GM12878 (cell line): ENCODE measurements at regions not wholly inside any gene's neighbourhood (a gene's known extent, or its start where the extent isn't known, plus 50 kb on each side); places are given as distances from the start of the nearest gene placed in this dataset.

Experiments
- BHLHE40 ChIP-seq, 2 experiments: fragments of 450-650 bp in 1 of 2; IDR thresholded peaks; 2 replicates each; pipeline ENCODE4 v1.6.1; 2011 to 2017; ENCODE audit warnings: low read depth in 2 of 2, borderline replicate concordance in 1 of 2, improper control_type of control experiment in 1 of 2, low read length in 1 of 2, mild to moderate bottlenecking in 1 of 2
- EGR1 ChIP-seq, 2 experiments: IDR thresholded peaks; 1 replicate in 1 of 2; 2 replicates in 1 of 2; pipeline ENCODE4 v1.6.1; 2011 to 2012; ENCODE audit warnings: low read depth in 2 of 2, low read length in 2 of 2, borderline replicate concordance in 1 of 2, mild to moderate bottlenecking in 1 of 2, moderate library complexity in 1 of 2
- IKZF1 ChIP-seq: fragments of 450-650 bp; conservative IDR thresholded peaks from 2 replicates; pipeline ENCODE4 v1.6.1; 2017; ENCODE audit warnings: antibody characterized with exemption, mild to moderate bottlenecking
- IRF4 ChIP-seq: IDR thresholded peaks from 2 replicates; pipeline ENCODE4 v1.6.1; 2011; ENCODE audit warnings: low read depth, low read length
- MEF2B ChIP-seq: fragments of 450-650 bp; IDR thresholded peaks from 2 replicates; pipeline ENCODE4 v1.6.1; 2018; ENCODE audit warnings: mild to moderate bottlenecking, moderate library complexity; ENCODE audit not compliant: partially characterized antibody, poor library complexity, severe bottlenecking
- NFIC ChIP-seq: IDR thresholded peaks from 2 replicates; pipeline ENCODE4 v1.6.1; 2012; ENCODE audit warnings: low read depth, mild to moderate bottlenecking, inconsistent platforms, low read length, moderate library complexity
- NFYA ChIP-seq: IDR thresholded peaks from 2 replicates; pipeline ENCODE4 v1.6.1; 2011; ENCODE audit warnings: low read depth, mild to moderate bottlenecking, low read length, improper control_type of control experiment, borderline replicate concordance
- NR2C1 ChIP-seq: fragments of 450-650 bp; IDR thresholded peaks from 2 replicates; pipeline ENCODE4 v1.6.1; 2017; ENCODE audit warnings: antibody characterized with exemption, mild to moderate bottlenecking, moderate library complexity
- RCOR1 ChIP-seq: conservative IDR thresholded peaks from 2 replicates; pipeline ENCODE4 v1.6.1; 2012; ENCODE audit warnings: low read depth, low read length, improper control_type of control experiment
- RELA ChIP-seq: fragments of 450-650 bp; IDR thresholded peaks from 2 replicates; pipeline ENCODE4 v1.8.0; 2014; ENCODE audit warnings: borderline replicate concordance; ENCODE audit not compliant: partially characterized antibody
- TAF1 ChIP-seq: IDR thresholded peaks from 2 replicates; pipeline ENCODE4 v1.6.1; 2011; ENCODE audit warnings: mild to moderate bottlenecking, low read depth, low read length, borderline replicate concordance
- TCF7 ChIP-seq: IDR thresholded peaks from 2 replicates; pipeline ENCODE4 v1.6.1; 2014; ENCODE audit warnings: antibody characterized with exemption, borderline replicate concordance
- TF ChIP-seq, protein P1 (sequence below): fragments of 450-650 bp; IDR thresholded peaks from 2 replicates; pipeline ENCODE4 v1.6.1; 2016; ENCODE audit warnings: mild to moderate bottlenecking, moderate library complexity, borderline replicate concordance
- TF ChIP-seq, protein P2 (sequence below): fragments of 450-650 bp; IDR thresholded peaks from 2 replicates; pipeline ENCODE4 v1.6.1; 2017; ENCODE audit warnings: mild to moderate bottlenecking, moderate library complexity
- TF ChIP-seq, protein P3 (sequence below): IDR thresholded peaks from 2 replicates; pipeline ENCODE4 v1.6.1; 2012; ENCODE audit warnings: low read depth, low read length, improper control_type of control experiment
- TF ChIP-seq, protein P4 (sequence below): IDR thresholded peaks from 2 replicates; pipeline ENCODE4 v1.6.1; 2011; ENCODE audit warnings: borderline replicate concordance, low read depth, mild to moderate bottlenecking, moderate library complexity, mixed read lengths, low read length; ENCODE audit not compliant: insufficient read depth; ENCODE audit errors: extremely low read length
- TF ChIP-seq, protein P5 (sequence below): fragments of 450-650 bp; IDR thresholded peaks from 2 replicates; pipeline ENCODE4 v1.6.1; 2017; ENCODE audit warnings: low read depth, mild to moderate bottlenecking, moderate library complexity

DNA sequence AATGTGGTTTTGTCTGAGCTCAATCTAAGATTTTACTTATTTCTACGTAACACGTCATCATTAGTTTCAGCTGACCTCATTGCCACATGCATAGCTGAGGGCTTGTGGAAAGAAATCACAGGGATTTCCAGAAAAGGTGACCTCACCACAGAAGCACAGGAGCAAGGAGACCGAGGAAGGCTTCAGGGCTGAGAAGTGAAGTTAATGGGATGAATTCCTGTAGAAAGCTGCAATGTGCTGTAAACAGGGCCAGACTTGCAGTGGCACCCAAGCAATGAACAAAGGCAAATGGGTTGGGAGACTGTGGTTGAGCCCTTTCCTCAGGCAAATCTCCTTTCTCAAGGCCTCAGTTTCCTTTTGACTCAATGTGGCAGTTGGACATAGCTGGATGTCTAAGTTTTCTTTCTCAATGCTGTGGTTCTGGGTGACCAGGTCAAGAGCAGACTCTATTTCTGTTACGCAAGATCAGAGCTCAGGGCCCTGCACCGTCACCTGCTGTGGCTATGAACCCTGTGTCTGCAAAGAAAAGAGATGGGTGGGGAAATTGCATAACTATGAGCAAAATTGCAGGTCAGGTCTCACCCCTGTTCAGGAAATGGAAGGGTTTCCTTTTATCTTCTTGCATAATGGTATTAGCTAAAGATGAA, 252.2 kb upstream of the TBL1XR1 start (continued):
- TF ChIP-seq, protein P1, sequence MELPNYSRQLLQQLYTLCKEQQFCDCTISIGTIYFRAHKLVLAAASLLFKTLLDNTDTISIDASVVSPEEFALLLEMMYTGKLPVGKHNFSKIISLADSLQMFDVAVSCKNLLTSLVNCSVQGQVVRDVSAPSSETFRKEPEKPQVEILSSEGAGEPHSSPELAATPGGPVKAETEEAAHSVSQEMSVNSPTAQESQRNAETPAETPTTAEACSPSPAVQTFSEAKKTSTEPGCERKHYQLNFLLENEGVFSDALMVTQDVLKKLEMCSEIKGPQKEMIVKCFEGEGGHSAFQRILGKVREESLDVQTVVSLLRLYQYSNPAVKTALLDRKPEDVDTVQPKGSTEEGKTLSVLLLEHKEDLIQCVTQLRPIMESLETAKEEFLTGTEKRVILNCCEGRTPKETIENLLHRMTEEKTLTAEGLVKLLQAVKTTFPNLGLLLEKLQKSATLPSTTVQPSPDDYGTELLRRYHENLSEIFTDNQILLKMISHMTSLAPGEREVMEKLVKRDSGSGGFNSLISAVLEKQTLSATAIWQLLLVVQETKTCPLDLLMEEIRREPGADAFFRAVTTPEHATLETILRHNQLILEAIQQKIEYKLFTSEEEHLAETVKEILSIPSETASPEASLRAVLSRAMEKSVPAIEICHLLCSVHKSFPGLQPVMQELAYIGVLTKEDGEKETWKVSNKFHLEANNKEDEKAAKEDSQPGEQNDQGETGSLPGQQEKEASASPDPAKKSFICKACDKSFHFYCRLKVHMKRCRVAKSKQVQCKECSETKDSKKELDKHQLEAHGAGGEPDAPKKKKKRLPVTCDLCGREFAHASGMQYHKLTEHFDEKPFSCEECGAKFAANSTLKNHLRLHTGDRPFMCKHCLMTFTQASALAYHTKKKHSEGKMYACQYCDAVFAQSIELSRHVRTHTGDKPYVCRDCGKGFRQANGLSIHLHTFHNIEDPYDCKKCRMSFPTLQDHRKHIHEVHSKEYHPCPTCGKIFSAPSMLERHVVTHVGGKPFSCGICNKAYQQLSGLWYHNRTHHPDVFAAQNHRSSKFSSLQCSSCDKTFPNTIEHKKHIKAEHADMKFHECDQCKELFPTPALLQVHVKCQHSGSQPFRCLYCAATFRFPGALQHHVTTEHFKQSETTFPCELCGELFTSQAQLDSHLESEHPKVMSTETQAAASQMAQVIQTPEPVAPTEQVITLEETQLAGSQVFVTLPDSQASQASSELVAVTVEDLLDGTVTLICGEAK, result no peak
- TF ChIP-seq, protein P2, sequence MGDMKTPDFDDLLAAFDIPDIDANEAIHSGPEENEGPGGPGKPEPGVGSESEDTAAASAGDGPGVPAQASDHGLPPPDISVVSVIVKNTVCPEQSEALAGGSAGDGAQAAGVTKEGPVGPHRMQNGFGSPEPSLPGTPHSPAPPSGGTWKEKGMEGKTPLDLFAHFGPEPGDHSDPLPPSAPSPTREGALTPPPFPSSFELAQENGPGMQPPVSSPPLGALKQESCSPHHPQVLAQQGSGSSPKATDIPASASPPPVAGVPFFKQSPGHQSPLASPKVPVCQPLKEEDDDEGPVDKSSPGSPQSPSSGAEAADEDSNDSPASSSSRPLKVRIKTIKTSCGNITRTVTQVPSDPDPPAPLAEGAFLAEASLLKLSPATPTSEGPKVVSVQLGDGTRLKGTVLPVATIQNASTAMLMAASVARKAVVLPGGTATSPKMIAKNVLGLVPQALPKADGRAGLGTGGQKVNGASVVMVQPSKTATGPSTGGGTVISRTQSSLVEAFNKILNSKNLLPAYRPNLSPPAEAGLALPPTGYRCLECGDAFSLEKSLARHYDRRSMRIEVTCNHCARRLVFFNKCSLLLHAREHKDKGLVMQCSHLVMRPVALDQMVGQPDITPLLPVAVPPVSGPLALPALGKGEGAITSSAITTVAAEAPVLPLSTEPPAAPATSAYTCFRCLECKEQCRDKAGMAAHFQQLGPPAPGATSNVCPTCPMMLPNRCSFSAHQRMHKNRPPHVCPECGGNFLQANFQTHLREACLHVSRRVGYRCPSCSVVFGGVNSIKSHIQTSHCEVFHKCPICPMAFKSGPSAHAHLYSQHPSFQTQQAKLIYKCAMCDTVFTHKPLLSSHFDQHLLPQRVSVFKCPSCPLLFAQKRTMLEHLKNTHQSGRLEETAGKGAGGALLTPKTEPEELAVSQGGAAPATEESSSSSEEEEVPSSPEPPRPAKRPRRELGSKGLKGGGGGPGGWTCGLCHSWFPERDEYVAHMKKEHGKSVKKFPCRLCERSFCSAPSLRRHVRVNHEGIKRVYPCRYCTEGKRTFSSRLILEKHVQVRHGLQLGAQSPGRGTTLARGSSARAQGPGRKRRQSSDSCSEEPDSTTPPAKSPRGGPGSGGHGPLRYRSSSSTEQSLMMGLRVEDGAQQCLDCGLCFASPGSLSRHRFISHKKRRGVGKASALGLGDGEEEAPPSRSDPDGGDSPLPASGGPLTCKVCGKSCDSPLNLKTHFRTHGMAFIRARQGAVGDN, result no peak
- TF ChIP-seq RELA (no peak), IKZF1 (peak; percentile 37), TCF7 (no peak), RCOR1 (no peak), NFIC (peak; percentile 85), BHLHE40 (IDR thresholded peaks at IDR 0.05; ENCODE audit: borderline replicate concordance in 1 of 2, low read depth in 2 of 2, low read length in 1 of 2) (no peak; a peak in 1 of 4 replicates), IRF4 (peak; percentile 80), NR2C1 (no peak), TAF1 (no peak), MEF2B (no peak), NFYA (no peak), EGR1 (IDR thresholded peaks at IDR 0.05; ENCODE audit: borderline replicate concordance in 1 of 2, low read depth in 2 of 2, low read length in 2 of 2) (no peak)
- TF ChIP-seq, protein P3, sequence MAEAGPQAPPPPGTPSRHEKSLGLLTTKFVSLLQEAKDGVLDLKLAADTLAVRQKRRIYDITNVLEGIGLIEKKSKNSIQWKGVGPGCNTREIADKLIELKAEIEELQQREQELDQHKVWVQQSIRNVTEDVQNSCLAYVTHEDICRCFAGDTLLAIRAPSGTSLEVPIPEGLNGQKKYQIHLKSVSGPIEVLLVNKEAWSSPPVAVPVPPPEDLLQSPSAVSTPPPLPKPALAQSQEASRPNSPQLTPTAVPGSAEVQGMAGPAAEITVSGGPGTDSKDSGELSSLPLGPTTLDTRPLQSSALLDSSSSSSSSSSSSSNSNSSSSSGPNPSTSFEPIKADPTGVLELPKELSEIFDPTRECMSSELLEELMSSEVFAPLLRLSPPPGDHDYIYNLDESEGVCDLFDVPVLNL, result no peak
- TF ChIP-seq, protein P4, sequence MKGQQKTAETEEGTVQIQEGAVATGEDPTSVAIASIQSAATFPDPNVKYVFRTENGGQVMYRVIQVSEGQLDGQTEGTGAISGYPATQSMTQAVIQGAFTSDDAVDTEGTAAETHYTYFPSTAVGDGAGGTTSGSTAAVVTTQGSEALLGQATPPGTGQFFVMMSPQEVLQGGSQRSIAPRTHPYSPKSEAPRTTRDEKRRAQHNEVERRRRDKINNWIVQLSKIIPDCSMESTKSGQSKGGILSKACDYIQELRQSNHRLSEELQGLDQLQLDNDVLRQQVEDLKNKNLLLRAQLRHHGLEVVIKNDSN, result no peak
- TF ChIP-seq, protein P5, sequence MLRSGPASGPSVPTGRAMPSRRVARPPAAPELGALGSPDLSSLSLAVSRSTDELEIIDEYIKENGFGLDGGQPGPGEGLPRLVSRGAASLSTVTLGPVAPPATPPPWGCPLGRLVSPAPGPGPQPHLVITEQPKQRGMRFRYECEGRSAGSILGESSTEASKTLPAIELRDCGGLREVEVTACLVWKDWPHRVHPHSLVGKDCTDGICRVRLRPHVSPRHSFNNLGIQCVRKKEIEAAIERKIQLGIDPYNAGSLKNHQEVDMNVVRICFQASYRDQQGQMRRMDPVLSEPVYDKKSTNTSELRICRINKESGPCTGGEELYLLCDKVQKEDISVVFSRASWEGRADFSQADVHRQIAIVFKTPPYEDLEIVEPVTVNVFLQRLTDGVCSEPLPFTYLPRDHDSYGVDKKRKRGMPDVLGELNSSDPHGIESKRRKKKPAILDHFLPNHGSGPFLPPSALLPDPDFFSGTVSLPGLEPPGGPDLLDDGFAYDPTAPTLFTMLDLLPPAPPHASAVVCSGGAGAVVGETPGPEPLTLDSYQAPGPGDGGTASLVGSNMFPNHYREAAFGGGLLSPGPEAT, result no peak
